H1 (cell line): ENCODE measurements at regions not wholly inside any gene's neighbourhood (a gene's known extent, or its start where the extent isn't known, plus 50 kb on each side); places are given as distances from the start of the nearest gene placed in this dataset.

ENCODE experiments used
- CTCF ChIA-PET: fragments of 300-600 bp; sonication (Branson Sonifier 250); formaldehyde crosslinking; loops from one replicate; lab custom pipeline; 2021; ENCODE audit not compliant: partially characterized antibody; lab: Charles Lee
- POLR2A ChIA-PET: fragments of 300-600 bp; sonication (Branson Sonifier 250); formaldehyde crosslinking; loops from one replicate; lab custom pipeline; 2021; ENCODE audit warnings: inconsistent platforms; ENCODE audit not compliant: partially characterized antibody; lab: Charles Lee
- DNase-seq, 2 experiments: peaks; one replicate each; pipeline versions ENCODE4 v3.0.0 to v3.0.0-alpha.2; 2010 to 2022; ENCODE audit warnings: low spot score in 2 of 2, low read depth in 1 of 2, mixed read lengths in 1 of 2
- FAIRE-seq: peaks from 2 replicates; lab custom pipeline; 2011; peaks lifted over from hg19 to GRCh38; lab: Jason Lieb, UNC
- H2AFZ ChIP-seq: 2 replicates; pipeline ENCODE4 v1.8.1; 2012; ENCODE audit warnings: low read length, inconsistent platforms
- H2AK5ac ChIP-seq: 2 replicates; pipeline ENCODE4 v1.6.1; 2013; ENCODE audit warnings: low read depth, low read length
- H2BK120ac ChIP-seq: replicated peaks from 2 replicates; pipeline ENCODE3; 2013; ENCODE audit warnings: low read depth, low read length, inconsistent platforms
- H2BK12ac ChIP-seq: 2 replicates; pipeline ENCODE4 v1.6.1; 2013; ENCODE audit warnings: low read depth, low read length
- H2BK15ac ChIP-seq: 2 replicates; pipeline ENCODE4 v1.6.1; 2013; ENCODE audit warnings: low read length
- H2BK20ac ChIP-seq: 2 replicates; pipeline ENCODE4 v1.6.1; 2013; ENCODE audit warnings: low read length
- H2BK5ac ChIP-seq: 2 replicates; pipeline ENCODE4 v1.6.1; 2013; ENCODE audit warnings: low read depth, low read length
- H3K14ac ChIP-seq: 2 replicates; pipeline ENCODE4 v1.6.1; 2013; ENCODE audit warnings: inconsistent platforms; ENCODE audit not compliant: insufficient read length
- H3K18ac ChIP-seq: 2 replicates; pipeline ENCODE4 v1.6.1; 2013; ENCODE audit warnings: low read length; ENCODE audit errors: extremely low read depth
- H3K23ac ChIP-seq: 2 replicates; pipeline ENCODE4 v1.6.1; 2013; ENCODE audit warnings: inconsistent platforms; ENCODE audit not compliant: insufficient read length
- H3K23me2 ChIP-seq: 2 replicates; pipeline ENCODE4 v1.6.1; 2013; ENCODE audit warnings: low read depth, low read length
- H3K27ac ChIP-seq: 2 replicates; pipeline ENCODE4 v1.6.1; 2011; ENCODE audit warnings: low read depth, low read length, inconsistent platforms
- H3K27me3 ChIP-seq, 4 experiments: replicated peaks in 1 of 4; 1 replicate in 1 of 4; 2 replicates in 3 of 4; pipeline versions ENCODE4 v1.6.1 to v1.8.1; 2011 to 2013; ENCODE audit warnings: low read length in 3 of 4, mild to moderate bottlenecking in 3 of 4, inconsistent platforms in 2 of 4, mixed read lengths in 2 of 4, moderate library complexity in 1 of 4; ENCODE audit not compliant: control insufficient read depth in 3 of 4, insufficient read depth in 3 of 4; ENCODE audit errors: extremely low read depth in 1 of 4
- H3K36me3 ChIP-seq, 4 experiments: 2 replicates each; pipeline versions ENCODE4 v1.6.1 to v1.8.1; 2011 to 2013; ENCODE audit warnings: mild to moderate bottlenecking in 4 of 4, low read length in 3 of 4, moderate library complexity in 2 of 4, control low read depth in 1 of 4, inconsistent platforms in 1 of 4; ENCODE audit not compliant: insufficient read depth in 4 of 4, control insufficient read depth in 2 of 4
- H3K4ac ChIP-seq: replicated peaks from 2 replicates; pipeline ENCODE3; 2013; ENCODE audit warnings: low read length, low read depth, mixed read lengths, inconsistent platforms; ENCODE audit not compliant: insufficient read length
- H3K4me1 ChIP-seq, 4 experiments: replicated peaks in 1 of 4; 1 replicate in 1 of 4; 2 replicates in 3 of 4; pipeline versions ENCODE4 v1.6.1 to v1.8.1; 2011 to 2013; ENCODE audit warnings: low read length in 3 of 4, inconsistent platforms in 2 of 4, mixed read lengths in 1 of 4; ENCODE audit not compliant: insufficient read depth in 4 of 4, control insufficient read depth in 3 of 4
- H3K4me2 ChIP-seq, 2 experiments: 2 replicates each; pipeline versions ENCODE4 v1.6.1 to v1.8.1; 2011 to 2013; ENCODE audit warnings: low read depth in 2 of 2, low read length in 2 of 2, control low read depth in 1 of 2, inconsistent platforms in 1 of 2, mild to moderate bottlenecking in 1 of 2; ENCODE audit not compliant: insufficient read depth in 1 of 2
- H3K4me3 ChIP-seq, 4 experiments: fragments of 200-600, 300-600 bp in 1 of 4; sonication (generic), shearing (Covaris generic), sonication (Bioruptor Twin) in 1 of 4; 2 replicates each; pipeline versions ENCODE4 v1.5.1 to v1.8.1; 2011 to 2016; ENCODE audit warnings: low read length in 4 of 4, low read depth in 3 of 4, control low read depth in 2 of 4, inconsistent platforms in 2 of 4, mild to moderate bottlenecking in 2 of 4, mixed read lengths in 1 of 4, moderate library complexity in 1 of 4; ENCODE audit not compliant: insufficient read depth in 2 of 4; ENCODE audit errors: extremely low read depth in 1 of 4
- H3K56ac ChIP-seq: replicated peaks from 2 replicates; pipeline ENCODE3; 2013; ENCODE audit warnings: low read depth, mild to moderate bottlenecking, mixed read lengths, low read length, inconsistent platforms; ENCODE audit not compliant: insufficient read length
- H3K79me1 ChIP-seq: 2 replicates; pipeline ENCODE4 v1.6.1; 2013; ENCODE audit warnings: low read depth, low read length, control low read depth
- H3K79me2 ChIP-seq, 2 experiments: 2 replicates each; pipeline versions ENCODE4 v1.6.1 to v1.8.1; 2012 to 2013; ENCODE audit warnings: low read length in 2 of 2, mild to moderate bottlenecking in 2 of 2, inconsistent platforms in 1 of 2; ENCODE audit not compliant: insufficient read depth in 2 of 2, control insufficient read depth in 1 of 2
- H3K9ac ChIP-seq, 4 experiments: replicated peaks in 1 of 4; 1 replicate in 1 of 4; 2 replicates in 3 of 4; pipeline versions ENCODE4 v1.6.1 to v1.8.1; 2011 to 2013; ENCODE audit warnings: low read depth in 3 of 4, low read length in 3 of 4, control low read depth in 2 of 4, mild to moderate bottlenecking in 2 of 4, moderate library complexity in 2 of 4, inconsistent platforms in 1 of 4; ENCODE audit errors: extremely low read depth in 1 of 4
- H3K9me3 ChIP-seq, 2 experiments: 2 replicates each; pipeline versions ENCODE4 v1.6.1 to v1.8.1; 2012 to 2013; ENCODE audit warnings: mild to moderate bottlenecking in 2 of 2, moderate library complexity in 2 of 2, control low read depth in 1 of 2, inconsistent platforms in 1 of 2, low read depth in 1 of 2, low read length in 1 of 2, mixed read lengths in 1 of 2; ENCODE audit not compliant: insufficient read depth in 2 of 2
- H4K20me1 ChIP-seq, 2 experiments: replicated peaks in 1 of 2; 2 replicates each; pipeline versions ENCODE3 to v1.8.1; 2011 to 2013; ENCODE audit warnings: inconsistent platforms in 2 of 2, low read length in 2 of 2, mild to moderate bottlenecking in 1 of 2; ENCODE audit not compliant: insufficient read depth in 2 of 2, control insufficient read depth in 1 of 2
- H4K5ac ChIP-seq: 2 replicates; pipeline ENCODE4 v1.6.1; 2013; ENCODE audit warnings: low read length, low read depth, mixed read lengths, inconsistent platforms; ENCODE audit not compliant: insufficient read length
- H4K8ac ChIP-seq: 2 replicates; pipeline ENCODE4 v1.8.0; 2013; ENCODE audit warnings: mild to moderate bottlenecking, moderate library complexity, low read length, inconsistent platforms; ENCODE audit not compliant: insufficient read depth; ENCODE audit errors: extremely low read depth
- H4K91ac ChIP-seq: replicated peaks from 2 replicates; pipeline ENCODE3; 2013; ENCODE audit warnings: low read length, mixed read lengths, inconsistent platforms; ENCODE audit not compliant: insufficient read length
- HDAC6 ChIP-seq: IDR thresholded peaks from one replicate; pipeline ENCODE4 v1.7.1; 2012; ENCODE audit warnings: low read depth, mild to moderate bottlenecking, inconsistent platforms, low read length, moderate library complexity
- SIX5 ChIP-seq: IDR thresholded peaks from 2 replicates; pipeline ENCODE4 v1.6.1; 2011; ENCODE audit warnings: mild to moderate bottlenecking, low read depth, low read length
- YY1 ChIP-seq: IDR thresholded peaks from 2 replicates; pipeline ENCODE4 v1.6.1; 2011; ENCODE audit warnings: low read depth, mild to moderate bottlenecking, low read length
- WGBS, 2 experiments: shearing (Covaris generic) in 1 of 2; methylation state at CpG; one replicate each; pipeline versions ENCODE4 v1.1.6 to v1.1.7; 2013 to 2015; ENCODE audit warnings: low lambda C conversion rate in 2 of 2, mixed read lengths in 2 of 2, inconsistent platforms in 1 of 2, low coverage in 1 of 2, missing lambda C conversion rate in 1 of 2; ENCODE audit not compliant: insufficient replicate concordance in 2 of 2, insufficient coverage in 1 of 2, insufficient read length in 1 of 2; ENCODE audit errors: extremely low coverage in 1 of 2, missing lambda C conversion rate in 1 of 2; 5-methylcytosine and 5-hydroxymethylcytosine counted together

- Histone ChIP-seq H2BK12ac (no peak overlapping the region), H2BK15ac (no peak overlapping the region), H4K91ac (no peak overlapping the region), H3K9me3 (peaks cover 4 to 7% of the 10 kb centered on the region in 2 experiments), H2BK20ac (no peak overlapping the region), H3K14ac (no peak overlapping the region), H3K23me2 (no peaks in the 10 kb centered on the region), H3K4ac (no peak overlapping the region), H2AFZ (no peak overlapping the region), H3K4me2 (no peak overlapping the region), H3K27me3 (peaks cover 0 to 1% (median 0%) of the 10 kb centered on the region in 4 experiments; a peak in 1 of 7 replicates), H3K9ac (no peak overlapping the region), H3K27ac (no peak overlapping the region), H4K8ac (no peak overlapping the region), H3K79me1 (no peaks in the 10 kb centered on the region), H3K23ac (no peak overlapping the region), H3K79me2 (no peaks in the 10 kb centered on the region), H3K4me3 (no peak overlapping the region), H3K36me3 (no peaks in the 10 kb centered on the region), H2BK120ac (no peak overlapping the region), H4K5ac (no peak overlapping the region), H3K56ac (no peak overlapping the region), H2BK5ac (no peak overlapping the region), H3K18ac (no peak overlapping the region), H2AK5ac (no peak overlapping the region), H4K20me1 (no peaks in the 10 kb centered on the region), H3K4me1 (no peaks in the 10 kb centered on the region)
- 100% methylated on average over 1 of the region's 1 CpG; no CpG with 5 or more reads in 1 of the 2 experiments for WGBS, 2 experiments
- ChIA-PET CTCF (no interaction called here), POLR2A (no interaction called here)
- TF ChIP-seq SIX5 (no peak), YY1 (no peak), HDAC6 (no peak)
- FAIRE-seq (no peak), DNase-seq (no peak)
These were observed 115.3 kb downstream of the ALG10B start for GRCh38 chr12:38431921-38432320.
